22Rv1 (cell line): ENCODE measurements at regions not wholly inside any gene's neighbourhood (a gene's known extent, or its start where the extent isn't known, plus 50 kb on each side); places are given as distances from the start of the nearest gene placed in this dataset.

Experiments used
- ZFX ChIP-seq: fragments of 450-650 bp; IDR thresholded peaks from 2 replicates; pipeline ENCODE4 v1.6.1; 2017; ENCODE audit warnings: antibody characterized with exemption, borderline replicate concordance
- TF ChIP-seq, protein P1 (sequence below): fragments of 450-650 bp; IDR thresholded peaks from 2 replicates; pipeline ENCODE4 v1.5.1; 2017; ENCODE audit warnings: mild to moderate bottlenecking

GRCh38 chr12:24424376-24424775, 474.9 kb upstream of the SOX5 start:
- TF ChIP-seq, protein P1, sequence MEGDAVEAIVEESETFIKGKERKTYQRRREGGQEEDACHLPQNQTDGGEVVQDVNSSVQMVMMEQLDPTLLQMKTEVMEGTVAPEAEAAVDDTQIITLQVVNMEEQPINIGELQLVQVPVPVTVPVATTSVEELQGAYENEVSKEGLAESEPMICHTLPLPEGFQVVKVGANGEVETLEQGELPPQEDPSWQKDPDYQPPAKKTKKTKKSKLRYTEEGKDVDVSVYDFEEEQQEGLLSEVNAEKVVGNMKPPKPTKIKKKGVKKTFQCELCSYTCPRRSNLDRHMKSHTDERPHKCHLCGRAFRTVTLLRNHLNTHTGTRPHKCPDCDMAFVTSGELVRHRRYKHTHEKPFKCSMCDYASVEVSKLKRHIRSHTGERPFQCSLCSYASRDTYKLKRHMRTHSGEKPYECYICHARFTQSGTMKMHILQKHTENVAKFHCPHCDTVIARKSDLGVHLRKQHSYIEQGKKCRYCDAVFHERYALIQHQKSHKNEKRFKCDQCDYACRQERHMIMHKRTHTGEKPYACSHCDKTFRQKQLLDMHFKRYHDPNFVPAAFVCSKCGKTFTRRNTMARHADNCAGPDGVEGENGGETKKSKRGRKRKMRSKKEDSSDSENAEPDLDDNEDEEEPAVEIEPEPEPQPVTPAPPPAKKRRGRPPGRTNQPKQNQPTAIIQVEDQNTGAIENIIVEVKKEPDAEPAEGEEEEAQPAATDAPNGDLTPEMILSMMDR = no peak
- TF ChIP-seq ZFX = no peak
